ENCODE measurements at regions not wholly inside any gene's neighbourhood (a gene's known extent, or its start where the extent isn't known, plus 50 kb on each side); places are given as distances from the start of the nearest gene placed in this dataset.

DNA sequence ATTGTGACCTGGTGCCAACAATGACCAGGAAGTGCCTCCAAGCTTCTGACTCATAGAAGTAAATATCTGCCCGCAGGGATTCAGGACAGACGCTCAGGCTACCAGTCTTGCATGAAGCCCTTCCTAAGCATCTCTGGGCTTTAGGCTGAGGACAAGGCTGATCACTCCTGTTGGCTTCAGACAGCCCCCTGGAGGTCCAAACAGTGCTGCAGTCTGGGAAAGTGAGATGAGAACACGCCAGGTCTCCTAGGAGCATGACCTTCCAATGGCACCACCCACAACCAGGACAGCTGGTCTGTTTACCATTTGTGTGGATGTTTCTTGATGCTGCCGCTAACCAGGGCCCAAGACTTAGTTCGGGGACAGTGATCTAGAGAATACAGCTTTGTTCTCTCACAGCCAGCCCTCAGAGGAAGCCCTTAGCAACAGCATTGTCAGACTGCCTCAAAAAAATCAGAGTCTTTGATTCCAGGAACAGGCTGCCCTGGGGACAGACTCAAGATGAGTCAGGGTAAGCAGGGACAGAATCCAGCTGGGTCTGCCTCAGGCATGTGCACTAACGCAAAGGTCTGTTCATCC is 111.2 kb downstream of the ZNF280B start:
- no peak for DNase-seq

DNA sequence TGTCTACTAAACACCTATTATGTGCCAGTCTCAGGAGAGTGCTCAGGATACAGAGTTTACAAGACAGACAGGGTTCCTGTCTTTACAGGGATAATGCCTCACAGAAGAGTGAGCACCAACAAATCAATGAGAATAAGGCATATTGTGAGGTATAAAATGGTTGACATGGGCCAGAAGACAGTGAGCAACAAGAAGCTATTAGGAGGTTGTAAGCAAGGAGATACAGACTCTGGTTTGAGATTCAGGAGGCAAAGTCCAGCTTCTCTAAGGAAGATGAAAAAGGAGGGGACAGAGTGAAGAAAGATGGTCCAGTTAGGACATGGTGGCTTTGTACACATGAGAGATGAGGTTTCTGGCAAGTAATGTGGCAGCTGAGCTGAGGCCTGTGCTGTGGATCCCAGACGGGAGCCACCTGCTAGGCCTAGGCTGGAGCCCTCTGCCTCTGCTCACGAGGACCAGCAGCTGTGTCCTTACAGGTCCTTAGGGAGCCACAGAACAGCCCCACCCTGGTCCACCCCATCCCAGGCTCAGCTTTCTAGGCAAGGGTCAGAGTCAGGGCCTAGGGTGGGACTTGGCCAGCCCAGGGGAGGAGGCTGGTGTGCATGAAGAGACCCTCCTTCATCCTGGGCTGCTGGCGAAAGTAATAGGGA is 110.5 kb downstream of the ZNF280B start:
- no peak for DNase-seq

DNA sequence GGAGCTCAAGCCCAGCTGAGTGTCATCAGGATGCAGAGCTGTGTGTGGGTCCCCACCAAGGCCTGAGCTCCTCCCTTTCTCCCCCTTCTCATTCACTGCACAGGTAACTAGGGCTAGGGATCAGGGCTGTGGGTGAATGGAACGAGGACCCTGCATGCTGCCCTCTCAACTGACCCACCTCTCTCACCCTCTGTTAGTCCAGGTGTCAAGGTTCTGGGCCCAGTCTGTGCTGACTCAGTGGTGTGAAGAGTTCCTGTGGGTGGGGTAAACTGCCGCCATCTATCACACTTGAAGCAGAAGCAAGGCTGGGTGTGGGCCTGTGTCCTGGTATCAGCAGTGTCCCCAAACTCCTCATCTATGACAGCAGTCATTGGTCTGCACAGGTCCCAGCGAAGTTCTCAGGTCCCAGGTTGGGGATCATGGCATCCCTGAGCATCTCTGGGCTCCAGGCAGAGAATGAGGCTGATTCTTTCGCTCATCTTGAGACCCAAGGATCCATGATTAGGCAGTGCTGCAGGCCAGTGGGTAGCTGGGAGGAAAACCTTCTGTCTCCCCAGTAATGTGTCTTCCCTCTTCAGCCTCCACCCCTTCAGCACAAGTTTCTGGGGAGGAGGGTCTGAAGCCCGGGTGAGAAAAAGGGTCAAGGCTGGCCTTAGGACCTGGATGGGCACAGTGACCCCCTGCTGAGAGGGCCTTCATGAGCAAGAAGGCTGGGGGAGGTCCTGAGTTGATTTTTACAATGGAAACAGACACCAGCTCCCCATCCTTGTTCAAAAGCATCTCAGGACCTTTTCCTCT is 109.8 kb downstream of the ZNF280B start:
- DNase-seq, result no peak

DNA sequence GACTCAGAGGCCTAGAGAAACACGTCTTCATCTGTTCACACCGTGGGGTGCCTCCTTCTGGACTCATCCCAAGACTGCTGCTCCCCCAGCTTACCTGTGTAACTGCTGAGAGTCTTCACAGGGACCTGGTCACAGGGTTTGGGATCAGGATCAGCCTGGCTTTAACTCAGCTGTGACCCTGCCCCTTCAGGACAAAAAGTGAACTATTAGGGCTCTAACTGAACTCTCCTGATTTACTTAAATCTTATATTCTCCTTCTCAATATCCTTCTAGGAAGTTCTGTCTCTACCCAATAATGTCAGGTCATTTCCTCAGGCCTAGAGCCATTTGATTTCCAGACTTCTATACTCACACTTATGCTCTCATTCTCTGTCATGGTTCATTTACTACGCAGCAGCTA is 108.4 kb downstream of the ZNF280B start:
- no peak for DNase-seq

DNA sequence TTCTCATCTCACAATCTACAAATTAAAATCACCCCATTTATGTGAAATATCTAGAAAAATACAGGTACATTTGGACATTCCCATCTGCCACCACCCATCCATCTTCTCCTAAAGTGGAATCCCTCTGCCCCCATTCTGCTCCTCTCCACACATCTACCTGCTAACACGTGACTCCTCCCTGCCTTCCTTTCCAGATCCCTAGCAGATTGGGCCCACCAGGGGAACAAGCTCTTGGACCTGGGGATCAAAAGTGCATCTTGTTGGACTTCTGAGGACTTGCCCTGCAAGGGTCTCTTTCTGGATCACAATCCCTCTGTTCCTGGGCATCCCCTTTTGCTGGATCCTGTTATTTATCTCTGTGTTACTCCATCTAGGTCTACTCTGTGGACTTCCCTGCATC is 107.6 kb downstream of the ZNF280B start:
- no peak for DNase-seq

DNA sequence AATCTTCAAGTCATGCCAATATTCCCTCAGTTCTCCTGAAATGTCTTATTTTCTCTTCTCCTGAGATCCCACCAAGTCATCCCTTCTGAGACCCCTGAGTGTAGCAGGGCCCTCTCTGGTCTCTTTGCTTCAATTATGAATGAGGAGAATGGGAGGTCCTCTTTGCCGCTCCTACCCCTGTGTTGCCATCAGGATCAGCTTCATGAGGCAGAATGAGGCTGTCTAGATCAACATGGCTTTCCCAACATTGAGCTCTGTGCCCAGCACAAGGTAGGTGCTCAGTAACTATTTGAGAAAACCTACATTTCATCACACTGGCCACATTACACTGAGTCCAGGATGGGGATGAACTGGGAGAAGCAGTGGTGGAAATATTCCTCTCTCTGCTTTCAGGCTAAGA is 107.2 kb downstream of the ZNF280B start:
- DNase-seq, result no peak

DNA sequence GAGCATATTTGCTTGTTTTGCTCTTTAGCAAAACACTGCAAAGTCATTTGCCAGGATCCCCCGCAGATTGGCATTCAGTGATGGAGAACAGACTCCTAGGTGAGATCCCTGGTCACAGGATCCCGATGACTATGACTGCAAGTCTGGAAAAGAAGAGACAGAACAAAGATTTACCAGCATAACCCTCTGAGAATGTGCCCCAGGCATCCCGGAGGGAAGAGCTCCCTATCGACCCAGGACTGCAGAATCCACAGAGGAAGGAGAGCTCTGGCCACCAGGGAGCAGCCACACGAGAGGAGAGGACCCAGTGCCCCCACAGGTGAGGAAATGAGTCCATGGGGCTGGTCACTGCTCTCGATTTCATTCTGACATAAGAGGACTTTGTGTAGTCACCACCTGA is 105.2 kb downstream of the ZNF280B start:
- DNase-seq, result no peak

DNA sequence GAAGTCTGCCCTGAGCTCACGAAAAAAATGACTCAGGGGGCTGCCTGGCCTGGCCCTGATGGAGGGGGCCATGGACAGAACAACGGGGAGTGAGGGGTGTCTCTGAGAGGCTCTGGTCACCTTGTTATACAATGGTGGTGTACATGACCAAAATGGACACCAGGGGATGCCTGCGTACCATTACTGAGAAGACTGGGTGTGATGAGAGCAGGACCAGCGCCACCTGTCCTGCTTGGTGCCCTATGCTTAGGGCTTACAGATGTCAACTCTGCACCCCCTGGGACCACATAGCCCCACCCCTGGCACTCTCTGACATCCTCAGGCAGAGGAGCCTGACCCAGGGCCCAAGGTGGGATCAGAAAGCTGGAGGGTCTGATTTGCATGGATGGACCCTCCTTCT is 104.8 kb downstream of the ZNF280B start:
- DNase-seq, result no peak

DNA sequence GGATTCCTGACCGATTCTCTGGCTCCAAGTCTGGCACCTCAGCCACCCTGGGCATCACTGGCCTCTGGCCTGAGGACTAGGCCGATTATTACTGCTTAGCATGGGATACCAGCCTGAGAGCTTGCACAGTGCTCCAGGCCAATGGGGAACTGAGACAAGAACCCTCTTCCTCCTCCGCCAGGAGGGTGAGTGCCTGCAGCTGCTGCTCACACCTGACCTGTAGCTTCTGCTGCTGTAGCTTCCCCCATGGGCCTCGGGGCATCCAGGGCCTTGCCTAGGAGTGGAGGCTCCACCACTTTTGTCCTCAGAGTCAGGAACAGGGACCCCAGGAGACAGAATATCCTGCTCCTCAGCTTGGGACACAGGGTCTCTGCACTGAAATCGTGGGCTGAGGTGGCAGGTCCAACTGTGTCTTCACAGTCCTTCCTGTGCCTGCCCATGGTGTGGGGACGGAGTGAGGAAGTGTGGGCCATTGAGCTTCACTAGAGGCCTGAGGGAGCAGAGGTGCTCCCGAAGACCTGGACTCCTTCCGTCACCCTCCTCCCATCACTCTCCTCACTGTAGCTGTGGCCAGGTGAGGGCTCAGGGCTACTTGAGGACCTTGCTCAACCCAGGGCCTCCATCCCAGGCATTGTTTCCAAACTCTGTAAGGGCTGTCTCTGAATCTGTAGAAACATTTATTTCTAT is 103.8 kb downstream of the ZNF280B start:
- no peak for DNase-seq

DNA sequence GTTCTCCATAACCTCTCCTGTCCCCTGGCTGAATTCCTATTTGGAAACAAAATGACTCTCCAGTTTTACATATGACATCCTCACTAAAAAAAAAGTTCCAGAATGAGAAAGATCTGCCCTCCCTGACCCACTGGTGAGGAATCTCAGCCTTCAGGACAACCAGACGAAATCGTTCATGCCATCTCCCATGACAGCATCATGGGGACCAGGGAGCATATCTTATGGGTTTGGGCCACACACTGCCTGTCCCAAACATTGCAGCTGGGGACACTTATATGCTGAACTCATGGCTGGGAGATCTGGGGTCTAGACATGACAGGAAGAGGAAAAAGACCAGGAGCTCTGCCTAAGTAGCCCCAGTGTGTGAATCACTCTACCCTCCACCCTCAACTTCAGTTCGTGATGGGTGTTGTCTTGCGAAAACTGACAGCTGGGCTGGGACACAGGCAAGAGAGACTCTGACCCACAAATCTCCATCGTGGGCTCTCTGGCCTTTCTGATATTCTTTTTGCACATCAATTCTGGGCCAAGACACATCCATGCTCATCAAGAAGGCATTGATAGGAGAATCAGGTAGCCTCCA is 102.0 kb downstream of the ZNF280B start:
- no peak for DNase-seq

DNA sequence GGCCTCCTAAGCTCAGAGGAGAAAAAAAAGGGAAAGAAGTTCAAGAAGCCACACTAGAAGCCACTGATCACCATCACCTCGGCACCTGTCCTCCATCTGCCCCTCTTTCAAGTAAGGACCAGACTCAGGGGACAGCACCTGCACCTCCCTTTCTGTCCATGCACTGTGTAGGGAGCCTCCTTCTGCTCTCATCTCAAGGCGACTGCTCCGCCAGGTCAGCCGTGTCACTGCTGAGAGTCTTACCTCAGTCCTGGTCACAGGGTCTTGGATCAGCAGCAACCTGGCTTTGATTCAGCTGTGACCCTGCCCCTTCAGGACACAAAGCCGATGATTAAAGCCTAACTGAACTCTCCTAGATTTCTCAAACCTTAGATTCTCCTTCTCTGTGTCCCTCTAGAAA is 101.5 kb downstream of the ZNF280B start:
- DNase-seq, result no peak

DNA sequence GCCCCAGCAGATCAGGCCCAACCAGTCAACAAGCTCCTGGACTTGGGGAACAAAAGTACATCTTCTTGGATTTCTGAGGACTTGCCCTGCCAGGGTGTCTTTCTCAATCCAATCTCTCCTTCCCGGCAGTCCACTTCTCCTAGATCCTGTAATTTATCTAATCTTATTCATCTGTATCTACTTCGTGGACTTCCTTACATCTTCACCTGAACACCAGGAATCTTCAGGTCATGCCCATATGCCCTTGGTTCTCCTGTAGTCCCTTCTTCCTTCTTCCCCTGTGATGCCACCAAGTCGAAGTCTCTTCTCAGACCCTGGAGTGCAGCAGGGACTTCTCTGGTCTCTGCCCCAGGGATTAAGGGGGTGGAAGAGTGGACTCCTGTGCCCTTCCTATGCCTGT is 100.3 kb downstream of the ZNF280B start:
- DNase-seq, result no peak

DNA sequence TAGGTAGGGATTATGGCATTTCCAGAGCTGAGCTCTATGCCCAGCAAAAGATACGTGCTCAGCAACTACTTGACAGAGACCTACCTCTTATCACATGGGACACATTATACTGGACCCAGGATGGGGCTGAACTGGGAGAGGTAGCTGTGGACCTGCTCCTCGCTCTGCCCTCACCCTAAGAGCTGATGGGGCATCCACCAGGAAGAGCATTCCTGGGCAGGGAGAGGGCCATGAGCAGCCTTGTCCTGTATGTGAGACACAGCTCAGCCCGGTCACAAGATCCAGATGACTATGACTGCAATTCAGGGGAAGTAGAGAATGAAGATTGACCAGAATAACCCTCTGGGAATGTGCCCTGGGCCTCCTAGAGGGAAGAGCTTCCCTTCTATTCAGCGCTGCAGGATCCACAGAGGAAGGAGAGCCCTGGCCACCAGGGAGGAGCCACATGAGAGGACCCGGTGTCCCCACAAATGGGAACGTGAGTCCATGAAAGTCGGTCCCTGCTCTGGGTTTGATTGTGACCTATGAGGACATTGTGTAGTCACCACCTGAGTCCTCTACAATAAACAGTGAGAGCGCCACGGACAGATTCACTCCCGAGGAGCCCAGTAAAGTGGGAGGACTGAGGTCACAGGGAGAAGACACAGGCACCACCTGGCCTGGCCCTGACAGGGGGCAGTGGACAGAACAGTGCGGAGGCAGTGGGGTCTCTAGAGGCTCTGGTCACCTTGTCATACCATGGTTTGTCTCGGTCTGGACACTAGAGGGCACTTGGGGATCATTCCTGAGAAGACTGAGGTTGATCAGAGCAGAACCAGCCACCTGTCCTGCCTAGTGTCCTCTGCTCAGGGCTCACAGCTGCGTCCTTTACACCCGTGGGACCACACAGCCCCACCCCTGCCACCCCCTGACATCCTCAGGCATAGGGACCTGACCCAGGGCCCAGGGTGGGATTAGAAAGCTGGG is 99.5 kb downstream of the ZNF280B start:
- peak; percentile 6 for DNase-seq

DNA sequence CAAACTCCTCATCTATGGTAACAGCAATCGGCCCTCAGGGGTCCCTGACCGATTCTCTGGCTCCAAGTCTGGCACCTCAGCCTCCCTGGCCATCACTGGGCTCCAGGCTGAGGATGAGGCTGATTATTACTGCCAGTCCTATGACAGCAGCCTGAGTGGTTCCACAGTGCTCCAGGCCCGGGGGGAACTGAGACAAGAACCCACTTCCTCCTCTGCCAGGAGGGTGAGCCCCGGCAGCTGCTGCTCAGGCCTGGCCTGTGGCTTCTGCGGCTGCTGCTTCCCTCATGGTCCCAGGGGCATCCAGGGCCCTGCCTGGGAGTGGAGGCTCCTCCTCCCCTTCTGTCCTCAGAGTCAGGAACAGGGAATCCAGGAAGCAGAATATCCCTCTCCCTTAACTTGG is 98.4 kb downstream of the ZNF280B start:
- peak; percentile 85 for DNase-seq

DNA sequence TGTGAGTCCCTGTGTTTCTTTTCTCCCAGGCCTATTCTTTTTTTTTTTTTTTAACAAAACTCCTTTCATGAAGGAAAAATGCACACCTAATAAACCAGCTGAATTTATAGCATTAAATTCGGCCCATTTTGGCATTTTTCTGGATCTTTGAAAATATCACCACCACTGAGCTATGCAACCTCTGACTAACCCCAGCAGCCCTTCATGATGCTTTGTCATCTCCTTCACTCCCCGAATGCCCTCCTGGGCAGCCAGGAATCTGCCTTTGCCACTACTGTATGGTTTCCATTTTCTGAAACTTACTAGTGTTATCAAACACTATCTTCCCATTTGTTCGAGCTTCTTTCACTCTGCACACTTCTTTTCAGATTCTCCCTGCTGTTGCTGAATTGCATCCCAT is 97.9 kb downstream of the ZNF280B start:
- DNase-seq, result no peak

DNA sequence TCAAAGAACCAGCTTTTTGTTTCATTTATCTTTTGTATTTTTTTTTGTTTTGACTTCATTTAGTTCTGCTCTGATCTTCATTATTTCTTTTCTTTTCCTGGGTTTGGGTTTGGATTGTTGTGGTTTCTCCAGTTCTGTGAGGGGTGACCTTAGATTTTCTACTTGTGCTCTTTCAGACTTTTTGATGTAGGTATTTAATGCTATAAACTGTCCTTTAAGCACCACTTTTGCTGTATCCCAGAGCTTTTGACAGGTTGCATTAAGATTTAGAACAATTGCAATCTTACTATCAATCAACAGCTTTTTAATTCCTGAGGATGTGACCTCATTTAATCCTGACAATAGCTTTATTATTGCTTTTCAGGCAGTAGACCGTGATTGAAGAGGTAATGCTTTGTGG is 94.3 kb downstream of the ZNF280B start:
- no peak for DNase-seq

DNA sequence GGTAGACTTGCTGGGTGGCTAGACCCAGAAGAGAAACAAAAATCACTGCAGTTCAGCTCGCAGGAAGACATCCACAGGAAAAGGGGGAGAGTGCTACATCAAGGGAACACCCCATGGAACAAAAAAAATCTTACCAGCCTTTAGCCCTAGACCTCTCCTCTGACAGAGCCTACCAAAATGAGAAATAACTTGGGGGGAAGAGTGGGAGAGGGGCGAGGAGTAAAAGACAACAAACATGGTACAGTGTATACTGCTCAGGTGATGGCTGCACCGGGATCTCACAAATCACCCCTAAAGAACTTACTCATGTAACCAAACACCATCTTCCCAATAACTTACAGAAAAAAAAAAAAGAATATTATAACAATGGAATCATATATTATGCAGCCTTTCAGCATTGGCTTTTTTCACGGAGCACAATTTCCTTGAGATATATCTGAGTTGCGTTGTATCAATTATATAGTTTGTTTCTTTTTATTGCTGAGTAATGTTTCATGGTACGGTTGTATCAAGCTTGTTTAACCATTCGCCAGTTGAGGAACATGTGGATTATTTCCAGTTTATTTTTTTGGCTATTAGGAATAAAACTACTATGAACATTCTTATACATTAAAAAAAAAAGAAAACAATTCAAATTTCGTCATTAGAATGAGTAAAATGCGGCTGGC is 90.9 kb downstream of the ZNF280B start:
- no peak for DNase-seq

DNA sequence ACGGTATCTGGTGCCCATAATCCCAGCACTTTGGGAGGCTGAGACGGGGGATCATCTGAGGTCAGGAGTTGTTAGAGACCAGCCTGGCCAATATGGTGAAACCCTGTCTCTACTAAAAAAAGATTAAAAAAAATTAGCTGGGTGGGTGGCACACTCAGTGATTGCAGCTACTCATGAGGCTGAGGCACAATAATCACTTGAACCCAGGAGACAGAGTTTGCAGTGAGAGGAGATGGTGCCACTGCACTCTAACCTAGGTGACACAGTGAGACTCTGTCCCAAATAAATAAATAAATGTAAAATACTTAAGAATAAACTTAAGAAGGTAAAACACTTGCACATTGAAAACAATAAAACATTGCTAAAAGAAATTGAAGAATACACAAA is 90.4 kb downstream of the ZNF280B start:
- DNase-seq, result no peak

DNA sequence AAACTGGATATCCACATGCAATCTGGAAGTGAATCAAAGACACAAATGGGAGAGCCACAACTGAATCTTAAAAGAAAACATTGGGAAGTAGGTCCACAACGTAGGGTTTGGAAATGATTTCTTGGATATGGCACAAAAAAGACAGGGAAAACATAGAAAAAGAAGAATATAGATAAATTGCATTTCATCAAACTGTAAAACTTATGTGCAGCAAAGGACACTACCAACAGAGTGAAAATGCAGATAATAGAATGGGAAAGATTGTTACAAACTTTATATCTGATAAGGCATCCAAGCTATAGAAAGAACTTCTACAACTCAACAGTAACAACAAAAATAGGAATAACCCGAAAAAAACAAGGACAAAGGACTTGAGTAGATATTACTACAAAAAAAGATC is 89.6 kb downstream of the ZNF280B start:
- no peak for DNase-seq

DNA sequence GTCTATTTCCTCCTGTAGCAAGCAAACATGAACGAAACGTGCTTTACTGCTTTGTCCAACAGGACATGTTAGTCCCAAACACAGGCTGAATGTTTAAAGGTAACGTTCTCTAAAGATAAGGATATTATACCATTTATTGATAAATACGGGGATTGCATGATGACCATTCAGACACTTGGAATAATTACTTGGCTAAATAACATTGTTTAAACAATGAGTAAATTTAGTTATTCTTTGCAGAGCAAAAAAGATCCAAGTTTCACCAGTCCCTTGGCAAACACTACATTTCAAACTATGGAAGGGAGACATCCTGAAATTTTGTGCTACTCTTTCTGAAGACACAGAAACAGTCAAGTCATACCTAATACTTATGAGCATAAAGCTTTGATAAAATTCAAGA is 88.0 kb downstream of the ZNF280B start:
- no peak for DNase-seq

DNA sequence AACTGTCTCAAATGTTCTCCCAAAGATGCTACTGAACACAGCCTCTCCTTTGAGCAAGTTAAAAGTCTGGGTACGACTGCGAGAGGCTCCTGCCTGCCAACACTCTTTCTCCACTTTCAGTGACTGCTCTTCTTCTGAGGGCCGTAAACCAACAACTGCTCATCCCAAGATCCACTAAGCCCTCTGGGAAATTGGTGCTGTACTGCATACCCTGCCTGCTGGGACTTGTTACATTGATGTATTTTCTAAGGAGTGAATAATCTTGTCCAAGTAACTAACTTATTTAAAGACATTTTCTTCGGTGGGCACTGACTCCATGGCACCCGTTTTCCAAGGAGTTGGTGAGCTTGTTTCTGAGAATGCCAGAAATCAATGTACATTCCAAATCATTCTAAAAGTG is 87.2 kb downstream of the ZNF280B start:
- no peak for DNase-seq

DNA sequence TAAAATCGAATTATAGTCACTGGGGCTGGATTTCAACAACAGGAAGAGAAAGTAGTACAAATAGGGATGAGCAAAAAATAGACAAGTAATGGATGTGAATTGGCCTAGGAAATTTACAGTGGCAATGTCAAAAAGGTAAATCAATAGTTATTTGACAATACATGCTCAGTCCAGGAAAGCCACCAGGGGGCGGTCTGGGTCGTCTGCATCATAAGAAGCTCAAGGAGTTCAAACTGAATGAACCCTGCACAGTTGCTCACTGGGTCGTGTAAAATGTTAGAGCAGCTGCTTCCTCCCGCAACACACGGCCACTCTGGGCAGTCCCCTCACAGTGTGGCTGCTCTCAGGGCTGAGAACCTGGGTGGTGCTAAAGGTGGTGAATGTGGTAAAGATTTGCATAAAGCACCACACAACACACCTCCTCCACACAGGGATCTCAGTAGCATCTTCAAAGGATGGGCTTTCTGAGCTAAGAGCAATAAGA is 85.9 kb downstream of the ZNF280B start:
- DNase-seq, result peak; percentile 55
